CD4-positive, alpha-beta T cell (primary cell): ENCODE measurements at regions not wholly inside any gene's neighbourhood (a gene's known extent, or its start where the extent isn't known, plus 50 kb on each side); places are given as distances from the start of the nearest gene placed in this dataset.

Experiments used
- ATAC-seq: fragments of 200-7000 bp; cut with Tn5 transposase; one replicate; pipeline ENCODE4 v1.10.0; 2022; ENCODE audit warnings: mild to moderate bottlenecking; ENCODE audit not compliant: poor library complexity
- CTCF ChIA-PET: fragments of 350-600 bp; sonication (Branson Sonifier 250); formaldehyde crosslinking; loops from one replicate; lab custom pipeline; 2021; ENCODE audit warnings: antibody characterized with exemption, inconsistent platforms; lab: Charles Lee
- POLR2A ChIA-PET: fragments of 350-600 bp; sonication (Branson Sonifier 250); formaldehyde crosslinking; loops from one replicate; lab custom pipeline; 2021; ENCODE audit warnings: antibody characterized with exemption, inconsistent platforms; lab: Charles Lee
- DNase-seq, 14 experiments: peaks; one replicate each; pipeline ENCODE4 v3.0.0-alpha.2; 2013 to 2020; ENCODE audit warnings: mixed read lengths in 2 of 14
- H3K27ac ChIP-seq, 2 donors: one replicate each; pipeline versions ENCODE4 v1.5.1 to v1.7.0; 2013; ENCODE audit warnings: low read length in 2 of 2, low read depth in 1 of 2, mild to moderate bottlenecking in 1 of 2
- H3K27me3 ChIP-seq, 2 experiments: 1 replicate in 1 of 2; 2 replicates in 1 of 2; pipeline versions ENCODE4 v1.6.1 to v1.7.0; 2013; ENCODE audit warnings: low read length in 2 of 2, control low read depth in 1 of 2, mild to moderate bottlenecking in 1 of 2, moderate library complexity in 1 of 2; ENCODE audit not compliant: insufficient read depth in 2 of 2, control insufficient read depth in 1 of 2
- H3K36me3 ChIP-seq: one replicate; pipeline ENCODE4 v1.6.1; 2013; ENCODE audit warnings: low read length, control low read depth; ENCODE audit not compliant: insufficient read depth
- H3K4me1 ChIP-seq: one replicate; pipeline ENCODE4 v1.6.1; 2013; ENCODE audit warnings: low read length, control low read depth; ENCODE audit not compliant: insufficient read depth
- H3K4me3 ChIP-seq: one replicate; pipeline ENCODE4 v1.5.1; 2013; ENCODE audit warnings: mild to moderate bottlenecking, low read length, moderate library complexity
- H3K9me3 ChIP-seq, 2 experiments: 1 replicate in 1 of 2; 2 replicates in 1 of 2; pipeline versions ENCODE4 v1.6.1 to v1.7.0; 2013; ENCODE audit warnings: low read length in 2 of 2, mild to moderate bottlenecking in 2 of 2, control low read depth in 1 of 2, moderate library complexity in 1 of 2; ENCODE audit not compliant: control insufficient read depth in 1 of 2, insufficient read depth in 1 of 2
- H3K27ac Mint-ChIP-seq: one replicate; pipeline ENCODE4 v1.8.0; 2020; ENCODE audit warnings: mixed read lengths
- H3K27me3 Mint-ChIP-seq: one replicate; pipeline ENCODE4 v1.8.0; 2021; ENCODE audit warnings: mixed read lengths
- H3K36me3 Mint-ChIP-seq: one replicate; pipeline ENCODE4 v1.8.0; 2021; ENCODE audit warnings: low read depth, mixed read lengths
- H3K4me1 Mint-ChIP-seq: one replicate; pipeline ENCODE4 v1.8.0; 2021; ENCODE audit warnings: low read depth, mixed read lengths
- H3K4me3 Mint-ChIP-seq: one replicate; pipeline ENCODE4 v1.8.0; 2020; ENCODE audit warnings: mild to moderate bottlenecking, mixed read lengths
- H3K9me3 Mint-ChIP-seq: one replicate; pipeline ENCODE4 v1.8.0; 2020; ENCODE audit warnings: mixed read lengths
- intact Hi-C, 2 experiments: fragments of 100-400 bp; cut with DNase I in 1 of 2; cut with micrococcal nuclease in 1 of 2; formaldehyde crosslinking; loops; one replicate each; pipeline versions ENCODE4 v1.15.1 to v1.9.0; 2023 to 2025; cut with DNase I, micrococcal nuclease
- TF ChIP-seq, protein P1 (sequence below): fragments of 200-600 bp; IDR thresholded peaks from one replicate; pipeline ENCODE4 v1.8.0; 2022; ENCODE audit warnings: antibody characterized with exemption, mild to moderate bottlenecking

DNA sequence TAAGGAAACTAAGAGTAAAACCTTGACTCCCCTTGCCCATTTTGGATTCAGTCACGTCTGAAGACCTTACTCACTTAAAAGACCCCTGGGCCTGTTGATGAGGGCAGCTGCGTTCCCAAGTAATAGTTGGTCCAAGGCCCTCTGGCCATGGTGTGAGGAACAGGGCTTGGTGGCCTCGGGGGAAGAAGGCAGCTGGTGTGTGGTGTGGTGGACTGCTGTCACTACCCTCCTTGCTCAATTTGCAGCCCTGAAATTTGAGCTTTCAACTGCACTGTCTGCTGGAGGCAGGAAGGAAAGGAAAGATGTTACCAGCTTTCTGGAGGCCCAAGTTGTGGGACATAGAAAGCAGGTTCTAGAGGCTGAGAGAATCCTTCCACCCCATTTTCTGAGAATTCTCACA, 128.2 kb downstream of the SLC38A6 start:
- Mint-ChIP-seq H3K4me1 (no peaks in the 10 kb centered on the region), H3K27me3 (peaks cover 11% of the 10 kb centered on the region), H3K27ac (no peak overlapping the region), H3K9me3 (peaks cover 4% of the 10 kb centered on the region), H3K4me3 (no peak overlapping the region), H3K36me3 (no peaks in the 10 kb centered on the region)
- Histone ChIP-seq H3K4me3 (no peak overlapping the region), H3K36me3 (no peaks in the 10 kb centered on the region), H3K9me3 (peaks cover 3 to 18% of the 10 kb centered on the region in 2 experiments), H3K27me3 (peaks cover 0 to 4% of the 10 kb centered on the region in 2 experiments), H3K4me1 (no peaks in the 10 kb centered on the region), H3K27ac (no peak overlapping the region)
- TF ChIP-seq, protein P1, sequence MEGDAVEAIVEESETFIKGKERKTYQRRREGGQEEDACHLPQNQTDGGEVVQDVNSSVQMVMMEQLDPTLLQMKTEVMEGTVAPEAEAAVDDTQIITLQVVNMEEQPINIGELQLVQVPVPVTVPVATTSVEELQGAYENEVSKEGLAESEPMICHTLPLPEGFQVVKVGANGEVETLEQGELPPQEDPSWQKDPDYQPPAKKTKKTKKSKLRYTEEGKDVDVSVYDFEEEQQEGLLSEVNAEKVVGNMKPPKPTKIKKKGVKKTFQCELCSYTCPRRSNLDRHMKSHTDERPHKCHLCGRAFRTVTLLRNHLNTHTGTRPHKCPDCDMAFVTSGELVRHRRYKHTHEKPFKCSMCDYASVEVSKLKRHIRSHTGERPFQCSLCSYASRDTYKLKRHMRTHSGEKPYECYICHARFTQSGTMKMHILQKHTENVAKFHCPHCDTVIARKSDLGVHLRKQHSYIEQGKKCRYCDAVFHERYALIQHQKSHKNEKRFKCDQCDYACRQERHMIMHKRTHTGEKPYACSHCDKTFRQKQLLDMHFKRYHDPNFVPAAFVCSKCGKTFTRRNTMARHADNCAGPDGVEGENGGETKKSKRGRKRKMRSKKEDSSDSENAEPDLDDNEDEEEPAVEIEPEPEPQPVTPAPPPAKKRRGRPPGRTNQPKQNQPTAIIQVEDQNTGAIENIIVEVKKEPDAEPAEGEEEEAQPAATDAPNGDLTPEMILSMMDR, result no peak
- POLR2A ChIA-PET, result no interaction called here
- intact Hi-C loops, result no loop called here
- DNase-seq, result no peak
- CTCF ChIA-PET, result no interaction called here
- ATAC-seq, result no peak

DNA sequence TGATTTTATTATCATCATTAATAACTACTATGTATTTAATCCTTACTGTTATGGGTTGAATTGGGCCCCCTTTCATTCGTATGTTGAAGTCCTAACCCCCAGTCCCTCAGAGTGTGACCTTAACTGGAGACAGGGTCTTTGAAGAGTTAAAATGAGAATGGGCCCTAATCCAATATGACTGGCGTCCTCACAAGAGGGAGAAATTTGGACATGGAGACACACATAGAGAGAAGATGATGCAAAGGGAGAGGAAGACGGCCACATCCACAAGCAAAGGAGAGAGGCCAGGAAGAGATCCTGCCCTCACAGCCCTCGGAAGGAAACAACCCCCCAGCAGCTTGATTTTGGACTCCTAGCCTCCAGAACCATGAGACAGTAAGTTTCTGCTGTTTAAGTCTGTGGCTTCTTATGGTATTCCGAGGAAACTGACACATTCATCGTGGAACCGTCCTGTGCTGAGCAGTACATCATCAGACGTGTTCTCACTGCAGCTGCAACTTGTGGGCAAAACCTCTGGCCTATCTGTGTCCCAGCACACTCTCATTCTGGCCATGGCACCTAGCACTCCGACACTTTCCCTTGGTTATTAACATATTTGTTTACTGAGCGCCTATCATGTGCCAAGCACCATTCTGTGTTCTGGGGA, 127.6 kb downstream of the SLC38A6 start:
- Histone ChIP-seq H3K27me3 (peaks cover 0 to 4% of the 10 kb centered on the region in 2 experiments), H3K9me3 (peaks cover 0 to 15% of the 10 kb centered on the region in 2 experiments), H3K4me1 (peaks cover 4% of the 10 kb centered on the region), H3K36me3 (no peaks in the 10 kb centered on the region), H3K27ac (no peak overlapping the region), H3K4me3 (no peak overlapping the region)
- intact Hi-C loops, result no loop called here
- no peak for ATAC-seq
- no peak overlapping the region for H3K4me3 Mint-ChIP-seq
- H3K9me3 Mint-ChIP-seq, result peaks cover under 1% of the 10 kb centered on the region
- CTCF ChIA-PET, result no interaction called here
- no peaks in the 10 kb centered on the region for H3K36me3 Mint-ChIP-seq
- DNase-seq, result no peak
- POLR2A ChIA-PET, result no interaction called here
- H3K27ac Mint-ChIP-seq, result no peak overlapping the region
- TF ChIP-seq, protein P1, result no peak
- no peaks in the 10 kb centered on the region for H3K4me1 Mint-ChIP-seq
- peaks cover 11% of the 10 kb centered on the region for H3K27me3 Mint-ChIP-seq

DNA sequence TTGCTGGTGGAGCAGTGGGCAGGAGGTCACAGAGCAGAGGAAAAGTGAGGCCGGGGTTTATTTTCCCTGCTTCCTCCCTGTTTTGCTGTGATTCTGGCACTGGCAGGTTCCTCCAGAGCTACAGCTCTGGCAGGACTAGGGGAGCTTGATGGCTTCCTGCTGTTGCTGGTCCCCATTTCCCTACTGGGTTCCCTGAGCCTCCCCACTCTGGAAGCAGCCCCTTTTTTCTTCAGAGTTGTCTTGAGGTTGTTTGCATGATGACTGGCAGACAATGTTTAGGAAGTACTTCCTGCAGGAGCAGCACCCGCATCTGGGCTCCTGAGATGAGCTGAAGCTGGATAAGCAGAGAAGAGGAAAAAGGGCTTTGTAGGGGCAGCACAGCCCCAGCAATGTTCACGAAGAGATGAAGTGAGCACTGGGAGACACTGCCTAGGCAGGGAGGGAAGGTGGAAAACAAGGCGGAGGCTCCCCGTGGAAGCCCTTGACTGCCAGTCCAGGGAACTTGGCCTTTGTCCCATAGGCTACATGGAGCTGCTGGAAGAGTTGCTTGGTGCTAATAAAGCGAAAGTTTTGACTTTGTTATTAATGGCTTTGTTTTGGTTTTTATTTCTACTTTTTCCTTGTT, 126.9 kb downstream of the SLC38A6 start:
- Histone ChIP-seq H3K36me3 (no peaks in the 10 kb centered on the region), H3K4me3 (no peak overlapping the region), H3K9me3 (peaks cover 0 to 14% of the 10 kb centered on the region in 2 experiments), H3K27ac (no peak overlapping the region), H3K4me1 (peaks cover 4% of the 10 kb centered on the region), H3K27me3 (peaks cover 0 to 4% of the 10 kb centered on the region in 2 experiments)
- TF ChIP-seq, protein P1, result no peak
- intact Hi-C loops, result no loop called here
- Mint-ChIP-seq H3K27ac (no peak overlapping the region), H3K9me3 (no peaks in the 10 kb centered on the region), H3K27me3 (peaks cover 11% of the 10 kb centered on the region), H3K4me3 (no peak overlapping the region), H3K36me3 (no peaks in the 10 kb centered on the region), H3K4me1 (no peaks in the 10 kb centered on the region)
- POLR2A ChIA-PET, result no interaction called here
- CTCF ChIA-PET, result no interaction called here
- DNase-seq (no peak), ATAC-seq (no peak)
